NCI-H524 treated with DMSO at 0.1 percent for 48 hours (cell line): ENCODE measurements at regions not wholly inside any gene's neighbourhood (a gene's known extent, or its start where the extent isn't known, plus 50 kb on each side); places are given as distances from the start of the nearest gene placed in this dataset.

ENCODE experiments used
- DNase-seq: peaks from one replicate; lab custom pipeline; 2025; lab: John Stamatoyannopoulos, UW

GRCh38 chr3:102081572-102082289 is 232.4 kb downstream of the NFKBIZ start:
- DNase-seq, result no peak

- DNase-seq, result no peak
These were observed 234.2 kb downstream of the NFKBIZ start for GRCh38 chr3:102083473-102083872.

- no peak for DNase-seq
These were observed 234.7 kb downstream of the NFKBIZ start for GRCh38 chr3:102084006-102084405.

- no peak for DNase-seq
These were observed 235.4 kb downstream of the NFKBIZ start for GRCh38 chr3:102084704-102085103.

- no peak for DNase-seq
These were observed 236.3 kb downstream of the NFKBIZ start for GRCh38 chr3:102085431-102086176.

- DNase-seq, result no peak
These were observed 237.9 kb downstream of the NFKBIZ start for GRCh38 chr3:102087236-102087635.

- no peak for DNase-seq
These were observed 239.9 kb downstream of the NFKBIZ start for GRCh38 chr3:102089239-102089638.

- no peak for DNase-seq
These were observed 240.8 kb downstream of the NFKBIZ start for GRCh38 chr3:102089904-102090720.

- DNase-seq, result no peak
These were observed 241.4 kb downstream of the NFKBIZ start for GRCh38 chr3:102090721-102091045.

GRCh38 chr3:102091358-102091757 is 242.0 kb downstream of the NFKBIZ start:
- no peak for DNase-seq

- DNase-seq, result no peak
These were observed 243.5 kb downstream of the NFKBIZ start for GRCh38 chr3:102092617-102093466.

GRCh38 chr3:102094506-102094905 is 245.2 kb downstream of the NFKBIZ start:
- DNase-seq, result no peak

GRCh38 chr3:102095383-102095782 is 246.1 kb downstream of the NFKBIZ start:
- no peak for DNase-seq

GRCh38 chr3:102096066-102096465 is 246.8 kb downstream of the NFKBIZ start:
- no peak for DNase-seq

- no peak for DNase-seq
These were observed 249.0 kb downstream of the NFKBIZ start for GRCh38 chr3:102098130-102098885.

- no peak for DNase-seq
These were observed 250.6 kb downstream of the NFKBIZ start for GRCh38 chr3:102099913-102100312.

- no peak for DNase-seq
These were observed 253.1 kb downstream of the NFKBIZ start for GRCh38 chr3:102102394-102102793.

GRCh38 chr3:102104033-102104432 is 254.7 kb downstream of the NFKBIZ start:
- DNase-seq, result no peak

- DNase-seq, result no peak
These were observed 255.9 kb downstream of the NFKBIZ start for GRCh38 chr3:102105193-102105592.

GRCh38 chr3:102106416-102107097 is 257.2 kb downstream of the NFKBIZ start:
- no peak for DNase-seq
